Peyer's patch (tissue), 4 donors: ENCODE measurements at regions not wholly inside any gene's neighbourhood (a gene's known extent, or its start where the extent isn't known, plus 50 kb on each side); places are given as distances from the start of the nearest gene placed in this dataset.

ENCODE experiments used
- CTCF ChIP-seq, 6 experiments: fragments of 450-650 bp in 4 of 6; fragments of 200-600 bp in 2 of 6; sonication (generic) in 1 of 6; IDR thresholded peaks; one replicate each; pipeline ENCODE4 v1.5.1; 2017 to 2019; ENCODE audit warnings: antibody characterized with exemption in 6 of 6, mild to moderate bottlenecking in 3 of 6, moderate library complexity in 1 of 6
- POLR2A ChIP-seq, 2 donors: fragments of 450-650 bp; IDR thresholded peaks; one replicate each; pipeline ENCODE4 v1.5.1; 2017; ENCODE audit warnings: antibody characterized with exemption in 2 of 2, mild to moderate bottlenecking in 2 of 2, moderate library complexity in 2 of 2

GRCh38 chr3:181076558-181076957 lies 87.0 kb upstream of the DNAJC19 start:
- TF ChIP-seq CTCF (IDR thresholded peaks at IDR 0.05) (no peak), POLR2A (IDR thresholded peaks at IDR 0.05) (no peak)
